IMR-90 (cell line): ENCODE measurements at regions not wholly inside any gene's neighbourhood (a gene's known extent, or its start where the extent isn't known, plus 50 kb on each side); places are given as distances from the start of the nearest gene placed in this dataset.

Source experiments
- ATAC-seq: fragments of 200-7000 bp; cut with Tn5 transposase; 2 replicates; pipeline ENCODE4 v1.9.1; 2020; ENCODE audit warnings: low read depth, mild to moderate bottlenecking, moderate library complexity
- BruUV-seq: library from RNA; stranded (reverse); fragments of 400-500 nt; replicated peaks from 2 replicates; lab custom pipeline; 2021; lab: Mats Ljungman, UMichigan
- CTCF ChIA-PET: fragments of 300-600 bp; formaldehyde crosslinking; extraction: SDS; loops from one replicate; lab custom pipeline; 2021; ENCODE audit warnings: antibody characterized with exemption; lab: Yijun Ruan, JAX
- POLR2A ChIA-PET: fragments of 300-600 bp; sonication (Branson Sonifier 250); formaldehyde crosslinking; loops from one replicate; lab custom pipeline; 2022; ENCODE audit warnings: antibody characterized with exemption; ENCODE audit not compliant: unreplicated experiment; lab: Charles Lee
- DNase-seq: peaks from one replicate; pipeline ENCODE4 v3.0.0; 2013
- H2AFZ ChIP-seq: replicated peaks from 2 replicates; pipeline ENCODE3; 2013; ENCODE audit warnings: low read length, mild to moderate bottlenecking; ENCODE audit not compliant: poor library complexity
- H2AK5ac ChIP-seq: 2 replicates; pipeline ENCODE4 v1.6.1; 2013; ENCODE audit warnings: low read depth, low read length, inconsistent platforms
- H2AK9ac ChIP-seq: replicated peaks from 2 replicates; pipeline ENCODE3; 2013; ENCODE audit warnings: mild to moderate bottlenecking, low read depth, low read length, moderate library complexity; ENCODE audit not compliant: poor library complexity
- H2BK120ac ChIP-seq: 2 replicates; pipeline ENCODE4 v1.6.1; 2013; ENCODE audit warnings: low read depth, low read length, inconsistent platforms
- H2BK15ac ChIP-seq: 3 replicates; pipeline ENCODE4 v1.6.1; 2013; ENCODE audit warnings: low read depth, low read length, inconsistent platforms
- H2BK20ac ChIP-seq: 2 replicates; pipeline ENCODE4 v1.6.1; 2013; ENCODE audit warnings: low read depth, mild to moderate bottlenecking, inconsistent platforms, low read length, moderate library complexity
- H2BK5ac ChIP-seq: 2 replicates; pipeline ENCODE4 v1.6.1; 2013; ENCODE audit warnings: mild to moderate bottlenecking, low read depth, low read length, inconsistent platforms; ENCODE audit not compliant: poor library complexity, severe bottlenecking
- H3K14ac ChIP-seq: replicated peaks from 2 replicates; pipeline ENCODE4 v1.6.1; 2013; ENCODE audit warnings: low read depth, low read length, inconsistent platforms
- H3K18ac ChIP-seq: 2 replicates; pipeline ENCODE4 v1.6.1; 2013; ENCODE audit warnings: low read depth, low read length, control low read depth
- H3K23ac ChIP-seq: 2 replicates; pipeline ENCODE4 v1.6.1; 2013; ENCODE audit warnings: low read depth, low read length, inconsistent platforms
- H3K27ac ChIP-seq: 2 replicates; pipeline ENCODE4 v1.5.1; 2013; ENCODE audit warnings: mild to moderate bottlenecking, control low read depth, low read length; ENCODE audit not compliant: insufficient read depth
- H3K27me3 ChIP-seq: 2 replicates; pipeline ENCODE4 v1.6.1; 2013; ENCODE audit warnings: low read length; ENCODE audit not compliant: control insufficient read depth, insufficient read depth
- H3K36me3 ChIP-seq: 2 replicates; pipeline ENCODE4 v1.6.1; 2013; ENCODE audit warnings: low read length, mixed read lengths; ENCODE audit not compliant: control insufficient read depth, insufficient read depth
- H3K4ac ChIP-seq: 2 replicates; pipeline ENCODE4 v1.6.1; 2013; ENCODE audit warnings: low read depth, low read length, inconsistent platforms
- H3K4me1 ChIP-seq: 2 replicates; pipeline ENCODE4 v1.6.1; 2013; ENCODE audit warnings: low read length, mixed read lengths; ENCODE audit not compliant: control insufficient read depth, insufficient read depth
- H3K4me2 ChIP-seq: 2 replicates; pipeline ENCODE4 v1.6.1; 2013; ENCODE audit warnings: low read depth, mild to moderate bottlenecking, control low read depth, low read length, moderate library complexity
- H3K4me3 ChIP-seq: 2 replicates; pipeline ENCODE4 v1.5.1; 2013; ENCODE audit warnings: low read depth, mild to moderate bottlenecking, control low read depth, low read length, moderate library complexity; ENCODE audit not compliant: insufficient read depth
- H3K56ac ChIP-seq: 2 replicates; pipeline ENCODE4 v1.6.1; 2013; ENCODE audit warnings: low read length, inconsistent platforms; ENCODE audit not compliant: insufficient read depth; ENCODE audit errors: extremely low read depth
- H3K79me1 ChIP-seq, 2 experiments: 2 replicates each; pipeline ENCODE4 v1.6.1; 2013; ENCODE audit warnings: low read length in 2 of 2, inconsistent platforms in 1 of 2, low read depth in 1 of 2
- H3K9ac ChIP-seq: 2 replicates; pipeline ENCODE4 v1.6.1; 2013; ENCODE audit warnings: low read depth, low read length, control low read depth
- H3K9me1 ChIP-seq: 2 replicates; pipeline ENCODE4 v1.6.1; 2013; ENCODE audit warnings: low read length, inconsistent platforms; ENCODE audit not compliant: insufficient read depth
- H3K9me3 ChIP-seq: 2 replicates; pipeline ENCODE4 v1.6.1; 2013; ENCODE audit warnings: low read length; ENCODE audit not compliant: control insufficient read depth, insufficient read depth
- H4K20me1 ChIP-seq: 2 replicates; pipeline ENCODE4 v1.6.1; 2013; ENCODE audit warnings: low read length, inconsistent platforms; ENCODE audit not compliant: insufficient read depth
- H4K5ac ChIP-seq: 2 replicates; pipeline ENCODE4 v1.6.1; 2013; ENCODE audit warnings: mild to moderate bottlenecking, low read depth, low read length, control low read depth
- H4K8ac ChIP-seq, 2 experiments: 2 replicates each; pipeline ENCODE4 v1.6.1; 2013; ENCODE audit warnings: low read depth in 2 of 2, low read length in 2 of 2, control low read depth in 1 of 2, inconsistent platforms in 1 of 2
- H4K91ac ChIP-seq: 2 replicates; pipeline ENCODE4 v1.6.1; 2013; ENCODE audit warnings: low read depth, low read length, inconsistent platforms; ENCODE audit not compliant: insufficient read depth
- CEBPB ChIP-seq: IDR thresholded peaks from 2 replicates; pipeline ENCODE4 v1.6.1; 2012; ENCODE audit warnings: low read depth, low read length, improper control_type of control experiment
- MAZ ChIP-seq: IDR thresholded peaks from 2 replicates; pipeline ENCODE4 v1.6.1; 2012; ENCODE audit warnings: low read depth, mild to moderate bottlenecking, low read length, improper control_type of control experiment, moderate library complexity, borderline replicate concordance
- WGBS, 2 experiments: methylation state at CpG; one replicate each; pipeline versions ENCODE4 v1.1.5 to v1.1.7; 2013; ENCODE audit warnings: missing lambda C conversion rate in 2 of 2; ENCODE audit not compliant: insufficient read length in 1 of 2; ENCODE audit errors: extremely low coverage in 2 of 2; 5-methylcytosine and 5-hydroxymethylcytosine counted together
- dilution Hi-C: fragments of 300-500 bp; cut with HindIII; formaldehyde crosslinking; loops from one replicate; pipeline ENCODE4 v1.14.3; 2018; ENCODE audit warnings: low sequenced_read_pairs; ENCODE audit not compliant: unreplicated experiment
- in situ Hi-C: fragments of 300-500 bp; cut with MboI; formaldehyde crosslinking; loops from 3 replicates; pipeline ENCODE4 v1.14.3; 2019; ENCODE audit warnings: low sequenced_read_pairs, inconsistent platforms, mixed read lengths
- intact Hi-C: fragments of 100-400 bp; cut with micrococcal nuclease; formaldehyde crosslinking; loops from 2 replicates; pipeline ENCODE4 v1.10.0; 2022

DNA sequence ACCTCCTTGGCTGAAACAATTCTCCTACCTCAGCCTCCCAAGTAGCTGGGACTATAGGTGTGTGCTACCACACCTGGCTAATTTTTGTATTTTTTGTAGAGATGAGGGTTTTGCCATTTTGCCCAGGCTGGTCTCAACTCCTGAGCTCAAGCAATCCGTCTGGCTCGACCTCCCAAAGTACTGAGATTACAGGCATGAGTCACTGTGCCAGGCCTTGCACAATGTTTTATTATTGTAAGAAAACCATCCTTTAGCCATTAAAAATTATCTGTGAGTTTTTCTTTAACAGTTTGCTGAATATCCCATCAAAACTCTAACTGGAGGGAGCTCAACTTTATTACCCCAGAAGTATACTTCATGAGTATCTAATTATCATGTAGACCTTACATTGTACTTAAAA, 900.3 kb downstream of the PCDH7 start:
- Histone ChIP-seq H3K56ac (no peak overlapping the region), H3K79me1 (no peaks in the 10 kb centered on the region), H3K4ac (no peak overlapping the region), H2BK5ac (no peak overlapping the region), H3K4me1 (no peaks in the 10 kb centered on the region), H3K14ac (no peak overlapping the region), H3K23ac (no peak overlapping the region), H2AFZ (no peak overlapping the region), H3K4me2 (no peak overlapping the region), H3K4me3 (no peak overlapping the region), H2AK5ac (no peak overlapping the region), H3K18ac (no peak overlapping the region), H3K27ac (no peak overlapping the region), H3K27me3 (no peaks in the 10 kb centered on the region), H4K20me1 (no peaks in the 10 kb centered on the region), H3K9me3 (no peaks in the 10 kb centered on the region), H3K9me1 (no peaks in the 10 kb centered on the region), H2AK9ac (no peak overlapping the region), H3K9ac (no peak overlapping the region), H2BK15ac (no peak overlapping the region), H3K36me3 (no peaks in the 10 kb centered on the region), H2BK20ac (no peak overlapping the region), H4K5ac (no peak overlapping the region), H4K8ac (no peak overlapping the region), H4K91ac (no peak overlapping the region), H2BK120ac (no peak overlapping the region)
- intact Hi-C loops, result no loop called here
- in situ Hi-C loops, result no loop called here
- no CpG with 5 or more reads among the region's 2 CpGs for WGBS, 2 experiments
- TF ChIP-seq MAZ (no peak), CEBPB (0 out of 2 replicates have a peak, but pooled peaks have one; percentile 13)
- no peak for ATAC-seq
- no TSS peak for BruUV-seq
- ChIA-PET POLR2A (no interaction called here), CTCF (no interaction called here)
- dilution Hi-C loops, result no loop called here
- DNase-seq, result no peak
